NCI-H2171 treated with DMSO at 0.1 percent for 48 hours (cell line): ENCODE measurements at regions not wholly inside any gene's neighbourhood (a gene's known extent, or its start where the extent isn't known, plus 50 kb on each side); places are given as distances from the start of the nearest gene placed in this dataset.
"Not testable (repeated sequence)": the region's sequence is repeated elsewhere in the genome, so short reads cannot be mapped to it uniquely, and the experiment has no call there.

ENCODE experiments used
- DNase-seq: peaks from one replicate; lab custom pipeline; 2025; lab: John Stamatoyannopoulos, UW

GRCh38 chrX:69431420-69431819 is 72.7 kb upstream of the NALF2 start:
- no peak for DNase-seq

DNA sequence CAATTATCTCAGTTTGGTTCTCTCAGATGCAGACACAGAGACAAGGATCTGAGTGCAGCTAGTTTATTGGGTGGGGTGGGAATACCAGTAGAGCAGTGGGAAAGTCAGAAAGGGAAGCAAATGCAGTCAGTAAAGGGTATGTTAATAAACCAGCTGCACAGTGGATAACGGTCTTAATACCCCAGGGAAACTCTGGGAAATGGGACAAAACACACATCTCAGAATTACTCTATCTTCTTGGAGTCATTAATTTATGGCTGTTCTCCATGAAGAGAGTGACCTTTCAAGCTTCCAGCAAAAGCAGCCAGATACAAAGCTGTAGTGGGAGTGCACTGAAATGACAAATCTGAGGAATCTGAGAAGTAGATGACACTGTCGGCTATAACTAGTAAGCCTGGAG is 73.3 kb upstream of the NALF2 start:
- no peak for DNase-seq

DNA sequence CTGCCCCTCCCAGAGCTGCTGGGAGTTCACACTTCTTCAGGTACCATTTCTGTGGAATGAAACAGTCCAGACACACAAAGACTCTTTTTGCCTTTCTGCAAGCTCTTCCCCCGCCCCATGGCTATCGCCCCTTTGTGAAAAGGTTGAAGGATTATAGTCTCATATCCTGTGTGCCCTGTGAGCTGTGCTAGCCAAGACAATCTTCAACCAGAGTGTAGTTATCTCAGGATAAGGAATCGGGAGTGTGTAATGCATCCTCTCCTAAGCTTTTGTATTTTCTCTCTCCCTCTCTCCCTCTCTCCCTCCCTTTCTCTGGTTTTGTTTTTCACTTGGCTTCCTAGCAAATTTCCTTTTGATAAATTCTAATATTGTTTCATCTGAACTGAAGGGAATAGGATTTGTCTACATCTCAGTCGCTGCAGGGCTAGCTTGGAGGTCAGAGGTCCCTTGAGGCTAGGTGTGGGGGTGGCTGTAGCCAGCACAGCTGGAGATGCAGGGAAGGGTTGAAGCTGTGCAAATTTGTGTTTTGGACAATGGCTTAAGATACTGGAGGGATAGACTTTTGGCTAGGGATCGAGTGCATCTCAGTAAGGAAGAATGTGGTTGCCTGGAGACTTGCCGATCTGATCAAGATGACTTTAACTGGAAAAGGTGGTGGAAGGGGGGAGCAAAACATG is 74.6 kb upstream of the NALF2 start:
- no peak for DNase-seq

- DNase-seq: no peak
These were observed 75.9 kb upstream of the NALF2 start for GRCh38 chrX:69428216-69428615.

- DNase-seq: no peak
These were observed 79.2 kb upstream of the NALF2 start for GRCh38 chrX:69424910-69425309.

- DNase-seq: peak; percentile 19
These were observed 80.0 kb upstream of the NALF2 start for GRCh38 chrX:69424161-69424560.

DNA sequence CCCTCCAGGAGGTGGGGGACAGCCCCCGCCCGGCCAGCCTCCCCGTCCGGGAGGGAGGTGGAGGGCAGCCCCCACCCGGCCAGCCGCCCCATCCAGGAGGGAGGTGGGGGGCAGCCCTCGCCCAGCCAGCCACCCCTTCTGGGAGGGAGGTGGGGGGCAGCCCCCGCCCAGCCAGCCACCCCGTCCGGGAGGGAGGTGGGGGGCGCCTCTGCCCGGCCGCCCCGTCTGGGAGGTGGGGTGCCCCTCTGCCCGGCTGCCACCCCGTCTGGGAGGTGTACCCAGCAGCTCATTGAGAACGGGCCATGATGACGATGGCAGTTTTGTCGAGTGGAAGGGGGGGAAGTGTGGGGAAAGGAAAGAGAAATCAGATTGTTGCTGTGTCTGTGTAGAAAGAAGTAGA is 81.9 kb upstream of the NALF2 start:
- not testable (repeated sequence) for DNase-seq

GRCh38 chrX:69415698-69416097 is 88.4 kb upstream of the NALF2 start:
- DNase-seq: no peak

GRCh38 chrX:69412661-69413060 is 91.5 kb upstream of the NALF2 start:
- DNase-seq: no peak

- no peak for DNase-seq
These were observed 105.2 kb upstream of the NALF2 start for GRCh38 chrX:69398881-69399280.

- no peak for DNase-seq
These were observed 107.2 kb upstream of the NALF2 start for GRCh38 chrX:69396916-69397315.

- no peak for DNase-seq
These were observed 108.8 kb upstream of the NALF2 start for GRCh38 chrX:69395306-69395705.

DNA sequence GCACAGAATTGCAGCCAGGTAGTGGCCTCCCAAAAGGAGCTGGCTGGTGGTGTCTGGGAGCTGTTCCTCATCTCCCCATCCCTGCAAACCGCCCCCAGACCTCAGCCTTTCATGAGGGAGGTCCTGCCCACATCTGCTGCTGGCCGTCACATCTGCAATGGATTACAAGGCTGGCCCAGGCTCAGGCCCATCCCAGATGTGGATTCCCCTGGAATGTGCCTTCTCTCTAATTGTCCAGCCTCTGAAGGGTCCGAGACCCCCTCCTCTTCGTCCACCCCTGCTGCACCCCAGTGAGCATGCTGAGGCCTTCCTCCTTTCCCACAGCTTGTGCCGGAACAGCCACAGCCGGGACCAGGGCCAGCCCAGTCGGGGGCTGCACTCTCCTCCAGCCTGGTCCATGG is 115.0 kb upstream of the NALF2 start:
- no peak for DNase-seq

DNA sequence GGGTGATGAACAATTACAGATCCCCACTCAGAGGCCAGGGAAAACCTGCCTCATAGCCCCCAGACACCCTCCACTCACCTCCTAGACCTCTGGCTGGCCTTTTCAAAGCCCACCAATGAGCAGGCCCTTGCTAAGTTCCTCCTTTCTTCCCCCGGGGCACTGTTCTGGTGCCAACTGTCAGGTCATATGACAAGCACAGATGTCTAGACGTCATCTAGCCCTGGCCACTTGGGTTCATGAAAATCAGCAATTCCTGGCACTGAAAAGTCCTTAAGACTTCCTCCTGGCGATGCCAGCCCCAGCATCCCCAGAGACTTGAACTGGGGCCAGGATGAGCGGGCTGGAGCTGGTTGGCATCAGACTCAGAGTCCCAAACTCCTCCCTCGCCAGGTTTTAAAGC is 115.6 kb upstream of the NALF2 start:
- DNase-seq: peak; percentile 40

DNA sequence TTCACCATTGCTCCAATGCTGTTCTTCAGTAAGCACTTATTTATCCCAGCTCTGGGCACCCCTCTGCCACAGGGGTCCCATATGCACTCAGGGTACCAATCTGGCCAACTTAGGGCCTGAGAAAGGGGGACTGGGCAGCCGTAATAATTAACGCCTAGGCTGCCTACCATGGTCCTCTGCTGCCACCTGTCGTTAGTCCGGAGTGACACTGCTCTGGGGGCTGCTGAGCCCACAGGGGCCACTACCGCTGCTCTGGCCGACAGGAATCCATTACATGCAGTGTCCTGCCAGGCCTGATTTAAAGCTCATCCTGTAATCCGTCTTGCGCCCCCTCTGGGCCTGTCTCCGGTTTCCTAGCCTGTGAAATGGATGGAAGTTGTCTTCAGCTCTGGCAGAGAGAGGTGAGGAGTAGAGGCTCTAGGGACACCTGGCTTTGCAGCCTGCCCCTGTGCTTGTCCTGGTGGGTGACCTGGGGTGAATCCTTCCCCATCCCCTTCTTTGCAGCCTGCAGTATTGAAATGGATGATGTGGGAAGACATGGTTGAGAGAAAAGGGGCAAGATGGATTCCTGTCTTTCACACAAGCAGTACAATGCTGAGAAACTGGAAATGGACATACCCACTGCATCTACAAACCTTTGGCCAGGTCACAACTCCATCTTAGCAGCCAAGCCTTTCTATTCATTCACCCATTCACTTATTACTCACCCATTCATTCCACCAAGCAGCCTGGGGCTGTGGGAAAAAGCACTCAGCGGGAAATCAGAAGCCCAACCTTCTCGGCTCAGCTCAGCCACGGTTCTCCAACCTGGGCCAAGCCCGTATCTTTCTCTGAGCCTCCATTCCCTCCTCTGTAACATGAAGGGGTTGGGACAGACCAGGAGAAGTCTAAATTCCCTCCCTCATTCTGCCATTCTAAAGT is 116.3 kb upstream of the NALF2 start:
- peak; percentile 13 for DNase-seq

- no peak for DNase-seq
These were observed 117.4 kb upstream of the NALF2 start for GRCh38 chrX:69386681-69387080.

DNA sequence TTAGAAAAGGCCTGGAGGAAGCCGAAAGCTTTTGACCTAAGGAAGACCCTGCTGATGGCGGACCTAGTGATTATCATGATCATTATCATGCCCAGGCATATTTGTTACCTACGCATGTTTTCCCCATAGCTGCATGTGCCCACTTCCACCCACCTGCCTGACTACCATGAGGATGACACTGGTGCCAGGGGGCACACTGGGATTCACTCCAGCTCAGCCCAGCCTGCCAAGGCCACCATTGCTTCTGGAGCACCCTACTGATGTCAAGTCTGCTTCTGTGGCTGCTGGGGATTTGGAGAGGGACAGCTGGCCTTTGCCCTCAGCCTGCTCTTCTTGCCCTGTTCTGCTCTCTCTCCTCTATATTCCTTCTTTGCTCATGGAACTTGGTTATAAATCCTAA is 124.7 kb upstream of the NALF2 start:
- DNase-seq: no peak

GRCh38 chrX:69374569-69374968 is 129.6 kb upstream of the NALF2 start:
- DNase-seq: no peak

DNA sequence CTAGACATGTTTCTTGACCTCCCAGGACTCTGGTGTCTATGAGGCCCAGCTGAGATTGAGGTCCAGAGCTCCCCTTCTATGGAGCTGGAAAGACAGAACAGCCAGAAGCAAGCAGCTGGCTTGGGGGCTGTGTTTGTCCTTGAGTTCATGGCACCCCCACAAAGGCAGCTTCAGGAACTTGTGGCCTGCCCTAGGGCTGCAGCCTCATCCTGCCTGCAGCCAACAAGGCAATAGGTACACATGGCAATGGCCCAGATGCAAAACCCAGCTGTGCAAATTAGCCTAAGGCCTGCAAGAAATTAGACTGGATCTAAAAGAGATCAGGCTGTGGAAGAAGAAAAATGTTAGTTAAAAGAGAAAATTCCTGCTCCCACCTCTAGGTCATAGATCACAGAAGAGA is 131.7 kb upstream of the NALF2 start:
- DNase-seq: no peak

DNA sequence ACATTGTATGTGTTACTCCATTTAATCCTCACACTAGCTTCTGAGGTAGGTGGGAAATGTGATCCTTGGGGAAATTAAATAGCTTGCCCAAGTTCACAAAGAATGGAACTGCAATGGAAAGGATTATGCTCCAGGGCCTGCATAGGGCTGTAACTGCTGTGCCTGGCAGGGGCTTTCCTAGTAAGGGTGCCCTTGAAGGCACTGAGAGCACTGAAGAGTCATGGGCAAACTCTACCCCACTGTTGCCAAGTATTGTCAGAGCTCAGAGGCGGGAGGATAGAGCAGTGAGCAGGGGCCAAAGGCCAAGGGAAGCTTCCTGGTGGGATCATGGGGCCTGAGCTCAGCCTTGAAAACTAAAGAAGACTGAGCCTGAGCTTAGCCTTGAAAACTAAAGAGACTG is 133.0 kb upstream of the NALF2 start:
- DNase-seq: no peak

DNA sequence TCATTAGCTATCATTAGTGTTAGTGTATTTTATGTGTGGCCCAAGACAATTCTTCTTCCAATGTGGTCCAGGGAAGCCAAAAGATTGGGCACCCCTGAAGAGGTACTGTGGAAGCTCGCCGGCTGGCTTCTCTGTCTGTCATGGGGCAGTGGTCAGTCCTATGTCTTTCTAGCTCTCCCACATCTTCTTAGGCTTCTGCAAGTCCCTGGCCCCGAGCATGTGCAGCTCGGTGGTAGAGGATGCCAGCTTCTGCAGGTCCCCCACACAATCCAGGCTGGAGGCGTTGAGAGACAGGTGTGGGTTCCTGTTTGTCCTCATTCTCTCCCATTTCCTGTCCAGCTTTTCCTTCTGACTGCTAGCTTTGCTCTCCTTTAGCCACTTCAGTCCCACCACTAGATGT is 134.1 kb upstream of the NALF2 start:
- no peak for DNase-seq

DNA sequence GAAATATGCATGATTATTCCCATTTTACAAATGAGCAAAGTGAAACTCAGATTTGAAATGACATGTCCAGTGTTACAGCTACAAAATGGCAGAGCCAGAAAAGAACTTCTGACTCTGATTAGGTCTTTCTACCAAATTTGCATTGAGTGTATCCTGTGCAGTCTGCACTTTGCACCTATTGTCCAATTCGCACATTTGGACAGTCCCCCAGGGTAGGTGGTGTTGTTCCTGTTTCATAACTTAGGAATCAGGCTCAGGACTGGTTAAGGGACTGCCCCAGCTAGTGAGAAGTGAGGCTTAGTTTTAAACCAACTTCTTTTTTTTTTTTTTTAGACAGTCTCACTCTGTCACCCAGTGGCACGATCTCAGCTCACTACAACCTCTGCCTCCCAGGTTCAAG is 137.9 kb upstream of the NALF2 start:
- no peak for DNase-seq

- no peak for DNase-seq
These were observed 138.4 kb upstream of the NALF2 start for GRCh38 chrX:69365755-69366154.

GRCh38 chrX:69365349-69365748 is 138.8 kb upstream of the NALF2 start:
- DNase-seq: no peak
